GM23248 (cell line): ENCODE measurements at regions not wholly inside any gene's neighbourhood (a gene's known extent, or its start where the extent isn't known, plus 50 kb on each side); places are given as distances from the start of the nearest gene placed in this dataset.

Experiments used
- DNase-seq: peaks from one replicate; pipeline ENCODE4 v3.0.0-alpha.2; 2015
- H2AFZ ChIP-seq: fragments of 200-600 bp; sonication (generic); 2 replicates; pipeline ENCODE4 v1.6.1; 2016; ENCODE audit warnings: antibody characterized with exemption
- H3F3A ChIP-seq: fragments of 200-600 bp; sonication (generic); 2 replicates; pipeline ENCODE4 v1.6.1; 2016; ENCODE audit warnings: mild to moderate bottlenecking, antibody characterized with exemption, mixed run types; ENCODE audit not compliant: insufficient read depth
- H3K27ac ChIP-seq: fragments of 200-600 bp; sonication (generic); 2 replicates; pipeline ENCODE4 v1.5.1; 2016; ENCODE audit warnings: mild to moderate bottlenecking
- H3K27me3 ChIP-seq: fragments of 200-600 bp; sonication (generic); replicated peaks from 2 replicates; pipeline ENCODE4 v1.6.1; 2016; ENCODE audit warnings: mild to moderate bottlenecking; ENCODE audit not compliant: insufficient read depth
- H3K36me3 ChIP-seq: fragments of 200-600 bp; sonication (generic); 2 replicates; pipeline ENCODE4 v1.6.1; 2016; ENCODE audit warnings: low read depth, mild to moderate bottlenecking
- H3K4me1 ChIP-seq: fragments of 200-600 bp; sonication (generic); 2 replicates; pipeline ENCODE4 v1.6.1; 2016; ENCODE audit warnings: mild to moderate bottlenecking; ENCODE audit not compliant: insufficient read depth
- H3K4me2 ChIP-seq: fragments of 200-600 bp; sonication (generic); one replicate; pipeline ENCODE4 v1.6.1; 2016; ENCODE audit warnings: mild to moderate bottlenecking; ENCODE audit not compliant: unreplicated experiment
- H3K4me3 ChIP-seq: fragments of 200-600 bp; sonication (generic); 2 replicates; pipeline ENCODE4 v1.5.1; 2016; ENCODE audit warnings: mild to moderate bottlenecking
- H3K79me2 ChIP-seq: fragments of 200-600 bp; sonication (generic); 2 replicates; pipeline ENCODE4 v1.6.1; 2016; ENCODE audit warnings: mild to moderate bottlenecking; ENCODE audit not compliant: insufficient read depth
- H3K9ac ChIP-seq: fragments of 200-600 bp; sonication (generic); 2 replicates; pipeline ENCODE4 v1.6.1; 2016; ENCODE audit warnings: mild to moderate bottlenecking
- H3K9me2 ChIP-seq: fragments of 200-600 bp; sonication (generic); 2 replicates; pipeline ENCODE4 v1.6.1; 2016; ENCODE audit warnings: mixed run types, mild to moderate bottlenecking, moderate library complexity; ENCODE audit not compliant: insufficient read depth
- H3K9me3 ChIP-seq: fragments of 200-600 bp; sonication (generic); one replicate; pipeline ENCODE4 v1.6.1; 2017; ENCODE audit warnings: low read depth
- H4K20me1 ChIP-seq: fragments of 200-600 bp; sonication (generic); 2 replicates; pipeline ENCODE4 v1.6.0; 2016; ENCODE audit not compliant: insufficient read depth
- EZH2 ChIP-seq: fragments of 200-600 bp; sonication (generic); IDR thresholded peaks from 2 replicates; pipeline ENCODE4 v1.6.1; 2018; ENCODE audit warnings: antibody characterized with exemption, mild to moderate bottlenecking; ENCODE audit not compliant: insufficient read depth, poor library complexity, severe bottlenecking
- EZH2phosphoT487 ChIP-seq: fragments of 200-600 bp; sonication (generic); IDR thresholded peaks from 2 replicates; pipeline ENCODE4 v1.6.1; 2018; ENCODE audit warnings: antibody characterized with exemption, moderate library complexity, mild to moderate bottlenecking, low read depth; ENCODE audit not compliant: insufficient read depth
- WGBS, 2 experiments: methylation state at CpG; one replicate each; pipeline ENCODE4 v1.1.6; 2015 to 2017; ENCODE audit warnings: low lambda C conversion rate in 2 of 2, low coverage in 1 of 2; ENCODE audit errors: missing lambda C conversion rate in 2 of 2; 5-methylcytosine and 5-hydroxymethylcytosine counted together
- in situ Hi-C: fragments of 300-500 bp; cut with MboI; formaldehyde crosslinking; loops from 2 replicates; pipeline ENCODE4 v1.15.0; 2020

DNA sequence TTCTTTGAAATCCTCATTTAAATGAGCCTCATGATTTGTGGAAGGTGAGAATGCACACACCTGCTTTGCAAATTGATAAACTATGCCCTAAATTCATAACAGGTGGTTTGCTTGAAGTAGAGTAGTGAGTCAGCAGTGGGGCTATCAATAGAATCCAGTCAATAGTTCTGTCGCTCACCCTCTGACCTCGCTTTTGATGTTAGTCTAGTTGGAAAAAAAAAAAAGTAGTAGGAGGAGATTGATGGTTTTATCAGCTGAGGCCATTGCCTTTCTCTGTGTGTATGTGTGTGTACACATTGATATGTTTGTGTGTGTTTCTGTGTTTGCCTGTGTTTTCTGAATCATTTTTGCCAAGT, 267.3 kb downstream of the SNAPC1 start:
- in situ Hi-C loops = no loop called here
- Histone ChIP-seq H3K79me2 (no peaks in the 10 kb centered on the region), H3K36me3 (no peaks in the 10 kb centered on the region), H4K20me1 (no peaks in the 10 kb centered on the region; the same call in 1 of the 2 replicates), H3K9me2 (no peaks in the 10 kb centered on the region), H3K9me3 (no peaks in the 10 kb centered on the region), H3K4me3 (no peak overlapping the region), H3K4me1 (no peaks in the 10 kb centered on the region), H3K9ac (no peak overlapping the region), H3F3A (no peaks in the 10 kb centered on the region), H3K27me3 (no peaks in the 10 kb centered on the region), H3K27ac (no peak overlapping the region), H2AFZ (no peak overlapping the region), H3K4me2 (no peak overlapping the region)
- TF ChIP-seq EZH2phosphoT487 = no peak
- TF ChIP-seq EZH2 = no peak
- no peak for DNase-seq
- WGBS, 2 experiments = 66 to 70% methylated on average over 2 of the region's 2 CpGs

DNA sequence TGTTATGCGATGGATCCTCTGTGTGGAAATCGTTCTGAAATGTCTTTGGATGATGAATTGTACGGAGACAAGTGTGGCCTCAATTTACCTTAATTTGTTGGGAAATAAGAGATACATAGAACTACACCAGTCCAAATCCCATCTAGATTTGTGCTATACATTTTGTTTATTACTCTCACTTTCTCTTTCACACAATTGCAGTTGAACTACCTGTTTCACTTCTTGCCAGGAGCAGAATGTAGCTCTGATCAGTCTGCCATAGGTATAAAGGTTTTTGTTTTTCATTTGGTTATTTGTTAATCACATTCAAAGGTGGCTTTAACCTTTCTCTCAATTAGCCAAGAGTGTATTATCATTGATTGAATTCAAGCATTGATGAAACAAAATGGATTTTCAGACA, 268.2 kb downstream of the SNAPC1 start:
- TF ChIP-seq EZH2phosphoT487 (no peak), EZH2 (no peak)

DNA sequence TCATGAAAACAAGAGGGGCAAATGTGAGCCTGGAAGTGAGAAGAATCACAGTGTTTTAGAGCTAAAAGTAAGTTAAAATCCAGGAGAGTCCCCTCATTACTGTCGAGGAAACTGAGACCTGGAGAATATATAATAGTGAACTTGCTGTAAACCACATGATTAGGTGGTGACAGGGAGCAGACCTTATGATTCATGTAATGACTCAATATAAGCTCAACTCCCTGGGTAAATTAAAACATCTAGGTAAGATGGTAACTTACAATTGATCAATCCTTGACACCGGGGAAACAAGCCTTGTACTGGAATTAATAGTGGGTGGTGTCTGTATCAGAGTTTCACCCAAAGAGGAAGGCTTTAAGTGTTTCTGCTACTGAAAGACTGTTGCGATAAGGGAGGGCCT, 269.3 kb downstream of the SNAPC1 start:
- H3K4me3 ChIP-seq = no peak overlapping the region
- H3K9ac ChIP-seq = no peak overlapping the region
- H3K27ac ChIP-seq = no peak overlapping the region
- H3K9me3 ChIP-seq = no peaks in the 10 kb centered on the region
- H4K20me1 ChIP-seq = no peaks in the 10 kb centered on the region; the same call in 1 of the 2 replicates
- no peak for DNase-seq
- H3K27me3 ChIP-seq = 0 out of 2 replicates have a peak, but pooled peaks cover 3% of the 10 kb centered on the region
- WGBS, 2 experiments = 62 to 65% methylated on average over 3 of the region's 3 CpGs
- in situ Hi-C loops = no loop called here
- no peaks in the 10 kb centered on the region for H3K9me2 ChIP-seq
- H3K36me3 ChIP-seq = no peaks in the 10 kb centered on the region
- TF ChIP-seq EZH2 = no peak
- no peak for TF ChIP-seq EZH2phosphoT487
- no peaks in the 10 kb centered on the region for H3K4me1 ChIP-seq
- H3F3A ChIP-seq = no peaks in the 10 kb centered on the region
- H3K4me2 ChIP-seq = no peak overlapping the region
- H3K79me2 ChIP-seq = no peaks in the 10 kb centered on the region
- no peak overlapping the region for H2AFZ ChIP-seq

More for the DNA sequence above, 268.2 kb downstream of the SNAPC1 start:
- 0 out of 2 replicates have a peak, but pooled peaks cover under 1% of the 10 kb centered on the region for H3K27me3 ChIP-seq
- no peaks in the 10 kb centered on the region for H3K79me2 ChIP-seq
- no peaks in the 10 kb centered on the region; the same call in 1 of the 2 replicates for H4K20me1 ChIP-seq
- no peak overlapping the region for H2AFZ ChIP-seq
- H3K4me1 ChIP-seq = no peaks in the 10 kb centered on the region
- H3K9me3 ChIP-seq = no peaks in the 10 kb centered on the region
- no peak overlapping the region for H3K4me3 ChIP-seq
- in situ Hi-C loops = no loop called here
- H3K4me2 ChIP-seq = no peak overlapping the region
- H3F3A ChIP-seq = no peaks in the 10 kb centered on the region
- H3K36me3 ChIP-seq = no peaks in the 10 kb centered on the region
- WGBS, 2 experiments = 49 to 68% methylated on average over 3 of the region's 3 CpGs
- H3K9me2 ChIP-seq = no peaks in the 10 kb centered on the region
- no peak for DNase-seq
- H3K9ac ChIP-seq = no peak overlapping the region
- H3K27ac ChIP-seq = no peak overlapping the region

DNA sequence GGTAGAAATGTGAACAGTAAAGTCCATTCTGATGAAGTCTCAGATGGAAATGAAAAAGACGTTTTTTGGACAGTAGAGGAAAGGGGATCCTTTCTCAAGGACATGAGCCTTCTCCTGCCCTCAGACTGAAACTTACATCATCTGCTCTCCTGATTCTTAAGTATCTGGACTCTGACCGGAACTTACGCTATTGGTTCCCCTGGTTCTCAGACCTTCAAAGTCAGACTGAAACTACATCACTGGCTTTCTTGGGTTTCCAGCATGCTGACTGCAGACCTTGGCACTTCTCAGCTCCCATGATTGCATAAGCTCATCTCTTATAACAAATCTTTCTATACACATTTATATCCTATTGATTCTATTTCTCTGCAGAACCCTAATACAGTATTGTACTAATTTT, 291.0 kb downstream of the SNAPC1 start:
- DNase-seq = no peak
- H3K27ac ChIP-seq = no peak overlapping the region
- H3K9ac ChIP-seq = no peak overlapping the region
- H3K36me3 ChIP-seq = no peaks in the 10 kb centered on the region
- H4K20me1 ChIP-seq = no peaks in the 10 kb centered on the region
- H3K9me3 ChIP-seq = no peaks in the 10 kb centered on the region
- no peak overlapping the region for H2AFZ ChIP-seq
- H3K9me2 ChIP-seq = no peaks in the 10 kb centered on the region
- no peaks in the 10 kb centered on the region for H3F3A ChIP-seq
- TF ChIP-seq EZH2phosphoT487 (no peak), EZH2 (no peak)
- in situ Hi-C loops = no loop called here
- no peak overlapping the region for H3K4me3 ChIP-seq
- 0 out of 2 replicates have a peak, but pooled peaks cover 3% of the 10 kb centered on the region for H3K27me3 ChIP-seq
- no peak overlapping the region for H3K4me2 ChIP-seq
- no peaks in the 10 kb centered on the region for H3K79me2 ChIP-seq
- H3K4me1 ChIP-seq = no peaks in the 10 kb centered on the region
- 53 to 62% methylated on average over 3 of the region's 3 CpGs for WGBS, 2 experiments

DNA sequence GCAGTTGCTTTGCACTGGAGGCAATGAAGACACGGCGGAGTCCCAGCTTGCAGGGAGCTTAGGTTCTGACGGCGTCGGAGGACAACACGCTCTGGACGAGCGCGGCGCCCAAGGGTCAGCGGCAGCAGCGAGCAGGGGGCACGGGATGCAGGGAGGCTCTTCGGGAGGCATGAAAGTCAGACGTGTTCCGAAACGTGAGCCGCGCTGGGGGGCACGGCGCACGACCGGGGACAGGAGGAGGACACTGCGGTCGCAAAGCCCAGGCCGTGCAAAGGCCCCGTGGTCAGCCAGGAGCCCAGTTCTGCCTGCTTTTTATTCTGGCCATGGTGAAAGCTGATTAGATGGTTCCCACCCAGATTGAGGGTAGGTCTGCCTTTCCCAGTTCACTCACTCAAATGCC, 294.6 kb downstream of the SNAPC1 start:
- H3K4me2 ChIP-seq = no peak overlapping the region
- H3K4me3 ChIP-seq = no peak overlapping the region
- no peaks in the 10 kb centered on the region for H3K79me2 ChIP-seq
- DNase-seq = no peak
- TF ChIP-seq EZH2 (no peak), EZH2phosphoT487 (no peak)
- H3K36me3 ChIP-seq = no peaks in the 10 kb centered on the region
- H3K9me2 ChIP-seq = no peaks in the 10 kb centered on the region
- in situ Hi-C loops = no loop called here
- 0 out of 2 replicates have a peak, but pooled peaks cover 3% of the 10 kb centered on the region for H3K27me3 ChIP-seq
- H4K20me1 ChIP-seq = no peaks in the 10 kb centered on the region
- no peaks in the 10 kb centered on the region for H3K9me3 ChIP-seq
- no peak overlapping the region for H2AFZ ChIP-seq
- 77 to 79% methylated on average over 27 of the region's 27 CpGs for WGBS, 2 experiments
- H3K27ac ChIP-seq = no peak overlapping the region
- H3K9ac ChIP-seq = no peak overlapping the region
- H3F3A ChIP-seq = no peaks in the 10 kb centered on the region
- H3K4me1 ChIP-seq = no peaks in the 10 kb centered on the region
